ENCODE measurements at regions not wholly inside any gene's neighbourhood (a gene's known extent, or its start where the extent isn't known, plus 50 kb on each side); places are given as distances from the start of the nearest gene placed in this dataset.

GRCh38 chr11:79671401-79671800 is 230.6 kb upstream of the TENM4 start:
- TF ChIP-seq POLR2A (IDR thresholded peaks at IDR 0.05) (no peak), CTCF (IDR thresholded peaks at IDR 0.05) (no peak)

All from Peyer's patch (tissue), 4 donors.